SU-DHL-6 (cell line): ENCODE measurements at regions not wholly inside any gene's neighbourhood (a gene's known extent, or its start where the extent isn't known, plus 50 kb on each side); places are given as distances from the start of the nearest gene placed in this dataset.

Experiments used
- H2AFZ ChIP-seq: fragments of 200-600 bp; sonication (generic); 2 replicates; pipeline ENCODE4 v1.6.1; 2014; ENCODE audit warnings: low read depth, mild to moderate bottlenecking, moderate library complexity, mixed read lengths, antibody characterized with exemption, low read length; ENCODE audit not compliant: severe bottlenecking
- H3F3A ChIP-seq: fragments of 200-600 bp; shearing (Covaris generic); 2 replicates; pipeline ENCODE4 v1.6.0; 2016; ENCODE audit warnings: antibody characterized with exemption, mild to moderate bottlenecking; ENCODE audit not compliant: insufficient read depth
- H3K27ac ChIP-seq: fragments of 200-600 bp; sonication (generic); 2 replicates; pipeline ENCODE4 v1.5.1; 2016; ENCODE audit warnings: low read depth, mild to moderate bottlenecking, low read length, moderate library complexity, mixed read lengths
- H3K27me3 ChIP-seq: fragments of 200-600 bp; sonication (generic), shearing (Covaris generic); 2 replicates; pipeline ENCODE4 v1.6.0; 2014; ENCODE audit warnings: mild to moderate bottlenecking, low read length
- H3K36me3 ChIP-seq: fragments of 200-600 bp; sonication (generic); 2 replicates; pipeline ENCODE4 v1.6.1; 2014; ENCODE audit warnings: mild to moderate bottlenecking, low read length, mixed read lengths
- H3K4me2 ChIP-seq: fragments of 300-600, 200-600 bp; shearing (Covaris generic), sonication (generic); 2 replicates; pipeline ENCODE4 v1.6.0; 2014; ENCODE audit warnings: low read length, low read depth, mild to moderate bottlenecking; ENCODE audit not compliant: poor library complexity, severe bottlenecking
- H3K4me3 ChIP-seq: fragments of 200-600 bp; sonication (generic); 2 replicates; pipeline ENCODE4 v1.5.1; 2014; ENCODE audit warnings: antibody characterized with exemption, low read length, mild to moderate bottlenecking, mixed read lengths; ENCODE audit not compliant: insufficient read depth, poor library complexity, severe bottlenecking
- H3K79me2 ChIP-seq: fragments of 200-600 bp; sonication (generic); 2 replicates; pipeline ENCODE4 v1.6.1; 2014; ENCODE audit warnings: mild to moderate bottlenecking, low read length, moderate library complexity; ENCODE audit not compliant: insufficient read depth
- H3K9ac ChIP-seq: fragments of 200-600 bp; sonication (generic); 2 replicates; pipeline ENCODE4 v1.7.0; 2014; ENCODE audit warnings: mild to moderate bottlenecking, low read length
- H3K9me2 ChIP-seq: fragments of 200-600 bp; sonication (generic); replicated peaks from 2 replicates; pipeline ENCODE4 v1.6.1; 2014; ENCODE audit warnings: low read length; ENCODE audit not compliant: insufficient read depth
- H3K9me3 ChIP-seq: fragments of 200-600 bp; sonication (generic); 2 replicates; pipeline ENCODE4 v1.6.1; 2014; ENCODE audit warnings: low read length, mixed read lengths; ENCODE audit not compliant: insufficient read depth
- H4K20me1 ChIP-seq: fragments of 200-600 bp; sonication (generic); 2 replicates; pipeline ENCODE4 v1.6.1; 2014; ENCODE audit warnings: low read depth, mild to moderate bottlenecking, antibody characterized with exemption, low read length, moderate library complexity, mixed read lengths
- EZH2phosphoT487 ChIP-seq: fragments of 200-600 bp; sonication (generic), shearing (Covaris generic); conservative IDR thresholded peaks from 2 replicates; pipeline ENCODE4 v1.6.1; 2018; ENCODE audit warnings: mild to moderate bottlenecking, antibody characterized with exemption, low read length, moderate library complexity, mixed read lengths
- TF ChIP-seq, protein P1 (sequence below): fragments of 200-600 bp; sonication (generic); IDR thresholded peaks from one replicate; pipeline ENCODE4 v1.5.1; 2017; ENCODE audit warnings: antibody characterized with exemption, mild to moderate bottlenecking, low read length, moderate library complexity; ENCODE audit not compliant: insufficient read depth, poor library complexity, severe bottlenecking

GRCh38 chr16:73286346-73287267 lies 238.7 kb upstream of the ZFHX3 start:
- Histone ChIP-seq H3K79me2 (no peaks in the 10 kb centered on the region), H3K9ac (no peak overlapping the region), H3F3A (no peaks in the 10 kb centered on the region), H3K4me2 (no peak overlapping the region), H2AFZ (no peak overlapping the region), H3K36me3 (no peaks in the 10 kb centered on the region), H3K27me3 (no peaks in the 10 kb centered on the region), H4K20me1 (no peaks in the 10 kb centered on the region), H3K9me2 (no peaks in the 10 kb centered on the region), H3K27ac (no peak overlapping the region), H3K9me3 (no peaks in the 10 kb centered on the region), H3K4me3 (no peak overlapping the region)
- TF ChIP-seq EZH2phosphoT487, result no peak
- TF ChIP-seq, protein P1, sequence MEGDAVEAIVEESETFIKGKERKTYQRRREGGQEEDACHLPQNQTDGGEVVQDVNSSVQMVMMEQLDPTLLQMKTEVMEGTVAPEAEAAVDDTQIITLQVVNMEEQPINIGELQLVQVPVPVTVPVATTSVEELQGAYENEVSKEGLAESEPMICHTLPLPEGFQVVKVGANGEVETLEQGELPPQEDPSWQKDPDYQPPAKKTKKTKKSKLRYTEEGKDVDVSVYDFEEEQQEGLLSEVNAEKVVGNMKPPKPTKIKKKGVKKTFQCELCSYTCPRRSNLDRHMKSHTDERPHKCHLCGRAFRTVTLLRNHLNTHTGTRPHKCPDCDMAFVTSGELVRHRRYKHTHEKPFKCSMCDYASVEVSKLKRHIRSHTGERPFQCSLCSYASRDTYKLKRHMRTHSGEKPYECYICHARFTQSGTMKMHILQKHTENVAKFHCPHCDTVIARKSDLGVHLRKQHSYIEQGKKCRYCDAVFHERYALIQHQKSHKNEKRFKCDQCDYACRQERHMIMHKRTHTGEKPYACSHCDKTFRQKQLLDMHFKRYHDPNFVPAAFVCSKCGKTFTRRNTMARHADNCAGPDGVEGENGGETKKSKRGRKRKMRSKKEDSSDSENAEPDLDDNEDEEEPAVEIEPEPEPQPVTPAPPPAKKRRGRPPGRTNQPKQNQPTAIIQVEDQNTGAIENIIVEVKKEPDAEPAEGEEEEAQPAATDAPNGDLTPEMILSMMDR, result no peak

- no peak overlapping the region for H2AFZ ChIP-seq
- H3K36me3 ChIP-seq, result no peaks in the 10 kb centered on the region
- no peak overlapping the region for H3K27ac ChIP-seq
- no peaks in the 10 kb centered on the region for H3K79me2 ChIP-seq
- no peak overlapping the region for H3K4me2 ChIP-seq
- H3F3A ChIP-seq, result no peaks in the 10 kb centered on the region
- no peaks in the 10 kb centered on the region for H3K9me2 ChIP-seq
- H3K9ac ChIP-seq, result no peak overlapping the region
- no peaks in the 10 kb centered on the region for H4K20me1 ChIP-seq
- TF ChIP-seq EZH2phosphoT487, result no peak
- TF ChIP-seq, protein P1, result no peak
- H3K27me3 ChIP-seq, result no peaks in the 10 kb centered on the region
- H3K4me3 ChIP-seq, result no peak overlapping the region
- no peaks in the 10 kb centered on the region for H3K9me3 ChIP-seq
Measured at GRCh38 chr16:73285436-73286201, 237.7 kb upstream of the ZFHX3 start.

DNA sequence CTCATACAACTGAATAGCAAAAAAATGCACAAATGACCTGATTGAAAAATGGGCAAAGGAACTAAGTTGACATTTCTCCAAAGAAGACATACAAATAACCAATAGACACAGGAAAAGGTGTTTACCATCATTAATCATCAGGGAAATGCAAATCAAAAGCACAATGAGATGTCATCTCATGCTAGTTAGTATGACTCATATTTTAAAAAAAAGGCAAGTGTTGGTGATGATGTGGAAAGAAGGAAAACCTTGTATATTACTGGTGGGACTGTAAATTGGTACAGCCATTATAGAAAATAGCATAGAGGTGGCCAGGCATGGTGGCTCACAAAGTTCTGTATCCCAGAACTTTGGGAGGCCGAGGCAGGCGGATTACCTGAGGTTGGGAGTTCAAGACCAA lies 232.5 kb upstream of the ZFHX3 start:
- TF ChIP-seq EZH2phosphoT487, result no peak
- TF ChIP-seq, protein P1, result no peak
- Histone ChIP-seq H3F3A (no peaks in the 10 kb centered on the region), H3K4me2 (no peak overlapping the region)

More for the DNA sequence above, 232.5 kb upstream of the ZFHX3 start:
- H3K9ac ChIP-seq, result no peak overlapping the region
- H3K4me3 ChIP-seq, result no peak overlapping the region
- H2AFZ ChIP-seq, result no peak overlapping the region
- H3K36me3 ChIP-seq, result no peaks in the 10 kb centered on the region
- H3K9me2 ChIP-seq, result no peaks in the 10 kb centered on the region
- no peaks in the 10 kb centered on the region for H4K20me1 ChIP-seq
- no peaks in the 10 kb centered on the region for H3K79me2 ChIP-seq
- no peaks in the 10 kb centered on the region for H3K27me3 ChIP-seq
- H3K9me3 ChIP-seq, result no peaks in the 10 kb centered on the region
- H3K27ac ChIP-seq, result no peak overlapping the region
